HEK293 (cell line): ENCODE measurements at regions not wholly inside any gene's neighbourhood (a gene's known extent, or its start where the extent isn't known, plus 50 kb on each side); places are given as distances from the start of the nearest gene placed in this dataset.
A peak's percentile ranks its signal among the peaks of the same experiment; 100 is the strongest.

Source experiments
- CTCF ChIA-PET: fragments of 350-600 bp; formaldehyde crosslinking; extraction: SDS; loops from one replicate; lab custom pipeline; 2021; ENCODE audit warnings: antibody characterized with exemption; lab: Yijun Ruan, JAX
- POLR2A ChIA-PET: fragments of 300-600 bp; formaldehyde crosslinking; extraction: SDS; loops from one replicate; lab custom pipeline; 2020; ENCODE audit warnings: antibody characterized with exemption, inconsistent platforms; lab: Yijun Ruan, JAX
- H3K27ac ChIP-seq: fragments of 200-500 bp; sonication (Bioruptor generic); 2 replicates; pipeline ENCODE4 v1.5.1; 2014; ENCODE audit warnings: low read depth, low read length, control low read depth, inconsistent platforms; ENCODE audit errors: extremely low read depth
- H3K36me3 ChIP-seq, 2 experiments: fragments of 200-500 bp in 1 of 2; sonication (Bioruptor generic) in 1 of 2; 1 replicate in 1 of 2; 2 replicates in 1 of 2; pipeline ENCODE4 v1.5.1; 2014 to 2017; ENCODE audit warnings: inconsistent platforms in 2 of 2, low read length in 2 of 2; ENCODE audit not compliant: control insufficient read depth in 2 of 2, insufficient read depth in 1 of 2
- H3K4me1 ChIP-seq: fragments of 200-500 bp; sonication (Bioruptor generic); 2 replicates; pipeline ENCODE4 v1.5.1; 2014; ENCODE audit warnings: mild to moderate bottlenecking, low read length, inconsistent platforms; ENCODE audit not compliant: control insufficient read depth, insufficient read depth
- H3K4me3 ChIP-seq: 2 replicates; pipeline ENCODE4 v1.5.1; 2011; ENCODE audit warnings: low read depth, mild to moderate bottlenecking, control low read depth, low read length, moderate library complexity
- H3K9me3 ChIP-seq: fragments of 200-500 bp; sonication (Bioruptor generic); 2 replicates; pipeline ENCODE4 v1.5.1; 2014; ENCODE audit warnings: low read depth, low read length, inconsistent platforms; ENCODE audit not compliant: control insufficient read depth, insufficient read depth
- ATF2 ChIP-seq: fragments of 450-650 bp; formaldehyde crosslinking; IDR thresholded peaks from 2 replicates; pipeline ENCODE4 v1.5.1; 2016; ENCODE audit warnings: missing biosample characterization, missing genetic modification characterization, low read depth
- BCL11A ChIP-seq: fragments of 450-650 bp; formaldehyde crosslinking; IDR thresholded peaks from 2 replicates; pipeline ENCODE4 v1.5.1; 2016; ENCODE audit warnings: low read depth, missing biosample characterization, missing genetic modification characterization
- GLI4 ChIP-seq: fragments of 450-650 bp; formaldehyde crosslinking; IDR thresholded peaks from 2 replicates; pipeline ENCODE4 v1.5.1; 2016; ENCODE audit warnings: missing biosample characterization, missing genetic modification characterization
- HOXA7 ChIP-seq: sonication (generic); formaldehyde crosslinking; IDR thresholded peaks from 2 replicates; pipeline ENCODE4 v1.8.1; 2022; ENCODE audit warnings: missing genetic modification reagents, borderline replicate concordance
- SP3 ChIP-seq: fragments of 450-650 bp; formaldehyde crosslinking; IDR thresholded peaks from 2 replicates; pipeline ENCODE4 v1.5.1; 2016; ENCODE audit warnings: missing biosample characterization, missing genetic modification characterization
- ZBTB8A ChIP-seq: fragments of 450-650 bp; formaldehyde crosslinking; IDR thresholded peaks from 2 replicates; pipeline ENCODE4 v1.5.1; 2016; ENCODE audit warnings: missing biosample characterization, missing genetic modification characterization
- ZNF138 ChIP-seq: fragments of 450-650 bp; formaldehyde crosslinking; IDR thresholded peaks from 2 replicates; pipeline ENCODE4 v1.5.1; 2016; ENCODE audit warnings: missing biosample characterization, missing genetic modification characterization, borderline replicate concordance
- ZNF146 ChIP-seq: fragments of 450-650 bp; formaldehyde crosslinking; IDR thresholded peaks from 2 replicates; pipeline ENCODE4 v1.5.1; 2016; ENCODE audit warnings: missing biosample characterization, missing genetic modification characterization
- ZNF18 ChIP-seq: fragments of 450-650 bp; formaldehyde crosslinking; IDR thresholded peaks from 2 replicates; pipeline ENCODE4 v1.5.1; 2016; ENCODE audit warnings: missing biosample characterization, missing genetic modification characterization
- ZNF223 ChIP-seq: fragments of 450-650 bp; formaldehyde crosslinking; IDR thresholded peaks from 2 replicates; pipeline ENCODE4 v1.5.1; 2016; ENCODE audit warnings: missing biosample characterization, missing genetic modification characterization
- ZNF280C ChIP-seq: fragments of 450-650 bp; formaldehyde crosslinking; IDR thresholded peaks from 2 replicates; pipeline ENCODE4 v1.5.1; 2016; ENCODE audit warnings: missing biosample characterization, missing genetic modification characterization
- ZNF366 ChIP-seq: fragments of 450-650 bp; formaldehyde crosslinking; conservative IDR thresholded peaks from 2 replicates; pipeline ENCODE4 v1.5.1; 2016; ENCODE audit warnings: missing biosample characterization, missing genetic modification characterization
- ZNF473 ChIP-seq: fragments of 450-650 bp; formaldehyde crosslinking; IDR thresholded peaks from 2 replicates; pipeline ENCODE4 v1.5.1; 2017; ENCODE audit warnings: missing biosample characterization, missing genetic modification characterization
- ZNF510 ChIP-seq: fragments of 450-650 bp; formaldehyde crosslinking; IDR thresholded peaks from 2 replicates; pipeline ENCODE4 v1.5.1; 2018; ENCODE audit warnings: mild to moderate bottlenecking, missing genetic modification characterization, missing biosample characterization; ENCODE audit not compliant: insufficient replicate concordance
- ZNF610 ChIP-seq: fragments of 450-650 bp; formaldehyde crosslinking; IDR thresholded peaks from 2 replicates; pipeline ENCODE4 v1.5.1; 2016; ENCODE audit warnings: missing biosample characterization, missing genetic modification characterization, borderline replicate concordance
- ZNF654 ChIP-seq: fragments of 450-650 bp; formaldehyde crosslinking; IDR thresholded peaks from 2 replicates; pipeline ENCODE4 v1.5.1; 2016; ENCODE audit warnings: low read depth, missing biosample characterization, missing genetic modification characterization
- ZNF692 ChIP-seq: fragments of 450-650 bp; formaldehyde crosslinking; IDR thresholded peaks from 2 replicates; pipeline ENCODE4 v1.5.1; 2016; ENCODE audit warnings: missing biosample characterization, missing genetic modification characterization
- ZNF843 ChIP-seq: fragments of 450-650 bp; formaldehyde crosslinking; IDR thresholded peaks from 2 replicates; pipeline ENCODE4 v1.5.1; 2016; ENCODE audit warnings: missing biosample characterization, missing genetic modification characterization
- ZSCAN30 ChIP-seq: fragments of 450-650 bp; IDR thresholded peaks from 2 replicates; pipeline ENCODE4 v1.5.1; 2018; ENCODE audit warnings: missing biosample characterization, mild to moderate bottlenecking, missing genetic modification characterization, moderate library complexity
- ZSCAN5A ChIP-seq: fragments of 450-650 bp; formaldehyde crosslinking; IDR thresholded peaks from 2 replicates; pipeline ENCODE4 v1.5.1; 2016; ENCODE audit warnings: missing biosample characterization, missing genetic modification characterization

- Histone ChIP-seq H3K4me3 (no peak overlapping the region), H3K9me3 (no peaks in the 10 kb centered on the region), H3K36me3 (no peaks in the 10 kb centered on the region), H3K27ac (no peak overlapping the region), H3K4me1 (peaks cover 12% of the 10 kb centered on the region; the same call in 1 of the 2 replicates)
- no peak for TF ChIP-seq ZNF843 (tag by site-specific recombination)
- peak; percentile 92 for TF ChIP-seq ZNF366 (tag by site-specific recombination)
- POLR2A ChIA-PET, result no interaction called here
- CTCF ChIA-PET, result no interaction called here
These were observed 492.8 kb upstream of the PROK2 start for GRCh38 chr3:72277710-72278109.

GRCh38 chr3:72276806-72277205, 491.9 kb upstream of the PROK2 start:
- TF ChIP-seq ZNF138, result no peak
- TF ChIP-seq ZNF510 (tag by site-specific recombination), result no peak
- TF ChIP-seq ZNF473, result no peak
- no peak for TF ChIP-seq SP3
- TF ChIP-seq ZNF610, result no peak
- TF ChIP-seq ZSCAN5A (tag by site-specific recombination), result no peak
- no peak for TF ChIP-seq HOXA7
- TF ChIP-seq ZNF280C, result no peak
- TF ChIP-seq ZNF18, result no peak
- TF ChIP-seq ZNF223 (tag by site-specific recombination), result no peak
- TF ChIP-seq ZBTB8A (tag by site-specific recombination), result no peak
- TF ChIP-seq BCL11A, result no peak
- TF ChIP-seq GLI4, result no peak
- no peak for TF ChIP-seq ZNF654 (tag by site-specific recombination)
- no peak for TF ChIP-seq ATF2
- no peak for TF ChIP-seq ZNF692
- no peak for TF ChIP-seq ZSCAN30 (tag by site-specific recombination)
- TF ChIP-seq ZNF146 (tag by site-specific recombination), result no peak
- H3K36me3 ChIP-seq, result no peaks in the 10 kb centered on the region
- POLR2A ChIA-PET, result no interaction called here
- no peak overlapping the region for H3K27ac ChIP-seq
- no peak overlapping the region for H3K4me3 ChIP-seq
- no peaks in the 10 kb centered on the region for H3K9me3 ChIP-seq
- peaks cover 12% of the 10 kb centered on the region; the same call in 1 of the 2 replicates for H3K4me1 ChIP-seq
- CTCF ChIA-PET, result no interaction called here
